Hepatocyte (in vitro differentiated cells): ENCODE measurements at regions not wholly inside any gene's neighbourhood (a gene's known extent, or its start where the extent isn't known, plus 50 kb on each side); places are given as distances from the start of the nearest gene placed in this dataset.

Experiments
- EZH2 ChIP-seq: fragments of 200-600 bp; sonication (generic); IDR thresholded peaks from 2 replicates; pipeline ENCODE4 v1.6.1; 2016; ENCODE audit warnings: antibody characterized with exemption, mild to moderate bottlenecking, borderline replicate concordance
- EZH2phosphoT487 ChIP-seq: fragments of 200-600 bp; sonication (generic); IDR thresholded peaks from one replicate; pipeline ENCODE4 v1.6.1; 2018; ENCODE audit warnings: antibody characterized with exemption, mild to moderate bottlenecking, low read depth, moderate library complexity; ENCODE audit not compliant: unreplicated experiment, severe bottlenecking
- TF ChIP-seq, protein P1 (sequence below): fragments of 200-600 bp; sonication (generic); IDR thresholded peaks from 2 replicates; pipeline ENCODE4 v1.5.1; 2016; ENCODE audit warnings: antibody characterized with exemption, mild to moderate bottlenecking; ENCODE audit not compliant: poor library complexity

DNA sequence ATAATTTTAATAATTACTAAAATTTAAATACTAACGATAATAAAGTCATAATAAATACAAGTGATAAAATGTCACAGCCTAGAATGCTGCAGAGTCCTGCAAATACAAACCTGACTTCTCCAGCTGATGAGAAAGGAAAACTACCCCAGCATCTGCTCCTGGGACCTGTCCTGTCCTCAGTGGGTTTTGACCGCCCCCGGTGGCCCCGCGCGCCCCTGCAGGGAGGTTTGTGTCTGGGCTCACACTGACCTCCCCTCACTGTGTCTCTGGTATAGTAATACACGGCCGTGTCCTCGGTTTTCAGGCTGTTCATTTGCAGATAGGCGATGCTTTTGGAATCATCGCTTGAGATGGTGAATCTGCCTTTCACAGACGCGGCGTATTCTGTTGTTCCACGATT is 1139.4 kb downstream of the TMEM121 start:
- TF ChIP-seq, protein P1, sequence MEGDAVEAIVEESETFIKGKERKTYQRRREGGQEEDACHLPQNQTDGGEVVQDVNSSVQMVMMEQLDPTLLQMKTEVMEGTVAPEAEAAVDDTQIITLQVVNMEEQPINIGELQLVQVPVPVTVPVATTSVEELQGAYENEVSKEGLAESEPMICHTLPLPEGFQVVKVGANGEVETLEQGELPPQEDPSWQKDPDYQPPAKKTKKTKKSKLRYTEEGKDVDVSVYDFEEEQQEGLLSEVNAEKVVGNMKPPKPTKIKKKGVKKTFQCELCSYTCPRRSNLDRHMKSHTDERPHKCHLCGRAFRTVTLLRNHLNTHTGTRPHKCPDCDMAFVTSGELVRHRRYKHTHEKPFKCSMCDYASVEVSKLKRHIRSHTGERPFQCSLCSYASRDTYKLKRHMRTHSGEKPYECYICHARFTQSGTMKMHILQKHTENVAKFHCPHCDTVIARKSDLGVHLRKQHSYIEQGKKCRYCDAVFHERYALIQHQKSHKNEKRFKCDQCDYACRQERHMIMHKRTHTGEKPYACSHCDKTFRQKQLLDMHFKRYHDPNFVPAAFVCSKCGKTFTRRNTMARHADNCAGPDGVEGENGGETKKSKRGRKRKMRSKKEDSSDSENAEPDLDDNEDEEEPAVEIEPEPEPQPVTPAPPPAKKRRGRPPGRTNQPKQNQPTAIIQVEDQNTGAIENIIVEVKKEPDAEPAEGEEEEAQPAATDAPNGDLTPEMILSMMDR: no peak
- TF ChIP-seq EZH2phosphoT487 (no peak), EZH2 (no peak)
